Body of pancreas (tissue), 4 donors: ENCODE measurements at regions not wholly inside any gene's neighbourhood (a gene's known extent, or its start where the extent isn't known, plus 50 kb on each side); places are given as distances from the start of the nearest gene placed in this dataset.

Experiments
- POLR2A ChIP-seq, 3 donors: fragments of 450-650 bp; IDR thresholded peaks; one replicate each; pipeline ENCODE4 v1.6.1; 2016; ENCODE audit warnings: antibody characterized with exemption in 3 of 3, mild to moderate bottlenecking in 2 of 3
- TF ChIP-seq, protein P1 (sequence below), 7 experiments: fragments of 450-650 bp in 4 of 7; fragments of 200-600 bp in 3 of 7; sonication (generic) in 3 of 7; IDR thresholded peaks; one replicate each; pipeline ENCODE4 v1.5.1; 2016 to 2019; ENCODE audit warnings: antibody characterized with exemption in 7 of 7

GRCh38 chr12:25376407-25376806, 125.7 kb upstream of the KRAS start:
- no peak for TF ChIP-seq POLR2A (IDR thresholded peaks at IDR 0.05)
- TF ChIP-seq, protein P1, sequence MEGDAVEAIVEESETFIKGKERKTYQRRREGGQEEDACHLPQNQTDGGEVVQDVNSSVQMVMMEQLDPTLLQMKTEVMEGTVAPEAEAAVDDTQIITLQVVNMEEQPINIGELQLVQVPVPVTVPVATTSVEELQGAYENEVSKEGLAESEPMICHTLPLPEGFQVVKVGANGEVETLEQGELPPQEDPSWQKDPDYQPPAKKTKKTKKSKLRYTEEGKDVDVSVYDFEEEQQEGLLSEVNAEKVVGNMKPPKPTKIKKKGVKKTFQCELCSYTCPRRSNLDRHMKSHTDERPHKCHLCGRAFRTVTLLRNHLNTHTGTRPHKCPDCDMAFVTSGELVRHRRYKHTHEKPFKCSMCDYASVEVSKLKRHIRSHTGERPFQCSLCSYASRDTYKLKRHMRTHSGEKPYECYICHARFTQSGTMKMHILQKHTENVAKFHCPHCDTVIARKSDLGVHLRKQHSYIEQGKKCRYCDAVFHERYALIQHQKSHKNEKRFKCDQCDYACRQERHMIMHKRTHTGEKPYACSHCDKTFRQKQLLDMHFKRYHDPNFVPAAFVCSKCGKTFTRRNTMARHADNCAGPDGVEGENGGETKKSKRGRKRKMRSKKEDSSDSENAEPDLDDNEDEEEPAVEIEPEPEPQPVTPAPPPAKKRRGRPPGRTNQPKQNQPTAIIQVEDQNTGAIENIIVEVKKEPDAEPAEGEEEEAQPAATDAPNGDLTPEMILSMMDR (IDR thresholded peaks at IDR 0.05) = no peak
